ENCODE measurements at regions not wholly inside any gene's neighbourhood (a gene's known extent, or its start where the extent isn't known, plus 50 kb on each side); places are given as distances from the start of the nearest gene placed in this dataset.
"Not testable (repeated sequence)": the region's sequence is repeated elsewhere in the genome, so short reads cannot be mapped to it uniquely, and the experiment has no call there.

GRCh38 chr1:45258059-45258650 lies 51.8 kb upstream of the ZSWIM5 start:
- DNase-seq, result no peak

GRCh38 chr1:45259053-45259452 lies 52.6 kb upstream of the ZSWIM5 start:
- DNase-seq, result no peak

- no peak for DNase-seq
Observed at GRCh38 chr1:45260244-45260643, 53.8 kb upstream of the ZSWIM5 start.

GRCh38 chr1:45263132-45263531 lies 56.7 kb upstream of the ZSWIM5 start:
- no peak for DNase-seq

- no peak for DNase-seq
Observed at GRCh38 chr1:45265244-45265643, 58.8 kb upstream of the ZSWIM5 start.

GRCh38 chr1:45266151-45266801 lies 59.9 kb upstream of the ZSWIM5 start:
- DNase-seq, result peak; percentile 83

- DNase-seq, result not testable (repeated sequence)
Observed at GRCh38 chr1:45268310-45268709, 58.4 kb upstream of the HPDL start.

- not testable (repeated sequence) for DNase-seq
Observed at GRCh38 chr1:45272267-45272666, 54.4 kb upstream of the HPDL start.

- no peak for DNase-seq
Observed at GRCh38 chr1:45272913-45273371, 53.8 kb upstream of the HPDL start.

- no peak for DNase-seq
Observed at GRCh38 chr1:45275054-45275453, 51.6 kb upstream of the HPDL start.

Measured in NCI-H226 (cell line).